PC-9 (cell line): ENCODE measurements at regions not wholly inside any gene's neighbourhood (a gene's known extent, or its start where the extent isn't known, plus 50 kb on each side); places are given as distances from the start of the nearest gene placed in this dataset.

Experiments
- BruUV-seq: library from RNA; stranded (reverse); fragments of 400-500 nt; replicated peaks from 2 replicates; lab custom pipeline; 2021; lab: Mats Ljungman, UMichigan
- CTCF ChIA-PET: fragments of 300-600 bp; sonication (Branson Sonifier 250); formaldehyde crosslinking; loops from one replicate; lab custom pipeline; 2022; ENCODE audit warnings: antibody characterized with exemption; lab: Charles Lee
- POLR2A ChIA-PET: fragments of 300-600 bp; sonication (Branson Sonifier 250); formaldehyde crosslinking; loops from one replicate; lab custom pipeline; 2022; ENCODE audit warnings: antibody characterized with exemption; ENCODE audit not compliant: unreplicated experiment; lab: Charles Lee
- DNase-seq, 2 experiments: peaks; one replicate each; pipeline versions ENCODE4 v3.0.0 to v3.0.0-alpha.2; 2015 to 2022; ENCODE audit warnings: mixed read lengths in 1 of 2
- H2AFZ ChIP-seq: fragments of 200-600 bp; sonication (generic); 2 replicates; pipeline ENCODE4 v1.8.1; 2017; ENCODE audit warnings: antibody characterized with exemption
- H3F3A ChIP-seq: fragments of 200-600 bp; sonication (generic); 2 replicates; pipeline ENCODE4 v1.8.1; 2017; ENCODE audit warnings: antibody characterized with exemption, mild to moderate bottlenecking, low read depth; ENCODE audit not compliant: insufficient read depth
- H3K27ac ChIP-seq: fragments of 200-600 bp; sonication (generic); 2 replicates; pipeline ENCODE4 v1.6.1; 2016; ENCODE audit warnings: mixed run types
- H3K27me3 ChIP-seq: fragments of 200-600 bp; sonication (generic); 2 replicates; pipeline ENCODE4 v1.6.1; 2016; ENCODE audit warnings: low read depth, mixed run types; ENCODE audit not compliant: insufficient read depth
- H3K36me3 ChIP-seq: fragments of 200-600 bp; sonication (generic); 2 replicates; pipeline ENCODE4 v1.6.1; 2016; ENCODE audit warnings: low read depth, mixed run types
- H3K4me1 ChIP-seq: fragments of 200-600 bp; sonication (generic); replicated peaks from 2 replicates; pipeline ENCODE4 v1.6.1; 2016; ENCODE audit warnings: mixed run types; ENCODE audit not compliant: insufficient read depth
- H3K4me2 ChIP-seq: fragments of 200-600 bp; sonication (generic); 2 replicates; pipeline ENCODE4 v1.6.1; 2017; ENCODE audit warnings: mixed run types
- H3K4me3 ChIP-seq: fragments of 200-600 bp; sonication (generic); 2 replicates; pipeline ENCODE4 v1.6.1; 2016; ENCODE audit warnings: mixed run types
- H3K79me2 ChIP-seq: fragments of 200-600 bp; sonication (generic); 2 replicates; pipeline ENCODE4 v1.6.1; 2017; ENCODE audit warnings: low read depth, mixed run types
- H3K9me2 ChIP-seq: fragments of 200-600 bp; sonication (generic); 2 replicates; pipeline ENCODE4 v1.8.1; 2017; ENCODE audit warnings: mild to moderate bottlenecking; ENCODE audit not compliant: insufficient read depth
- H3K9me3 ChIP-seq: fragments of 200-600 bp; sonication (generic); 2 replicates; pipeline ENCODE4 v1.8.1; 2016; ENCODE audit warnings: low read depth; ENCODE audit not compliant: insufficient read depth
- H4K20me1 ChIP-seq: fragments of 200-600 bp; sonication (generic); 2 replicates; pipeline ENCODE4 v1.8.1; 2017; ENCODE audit not compliant: insufficient read depth
- EZH2 ChIP-seq: fragments of 200-600 bp; sonication (generic); IDR thresholded peaks from 2 replicates; pipeline ENCODE4 v1.8.0; 2017; ENCODE audit warnings: antibody characterized with exemption, low read depth
- intact Hi-C: fragments of 100-400 bp; cut with micrococcal nuclease; formaldehyde crosslinking; loops from one replicate; pipeline ENCODE4 v1.10.0; 2022; ENCODE audit not compliant: unreplicated experiment
- TF ChIP-seq, protein P1 (sequence below): fragments of 200-600 bp; sonication (generic); conservative IDR thresholded peaks from 2 replicates; pipeline ENCODE4 v1.6.1; 2017; ENCODE audit warnings: mixed run types, antibody characterized with exemption, mild to moderate bottlenecking, moderate library complexity

DNA sequence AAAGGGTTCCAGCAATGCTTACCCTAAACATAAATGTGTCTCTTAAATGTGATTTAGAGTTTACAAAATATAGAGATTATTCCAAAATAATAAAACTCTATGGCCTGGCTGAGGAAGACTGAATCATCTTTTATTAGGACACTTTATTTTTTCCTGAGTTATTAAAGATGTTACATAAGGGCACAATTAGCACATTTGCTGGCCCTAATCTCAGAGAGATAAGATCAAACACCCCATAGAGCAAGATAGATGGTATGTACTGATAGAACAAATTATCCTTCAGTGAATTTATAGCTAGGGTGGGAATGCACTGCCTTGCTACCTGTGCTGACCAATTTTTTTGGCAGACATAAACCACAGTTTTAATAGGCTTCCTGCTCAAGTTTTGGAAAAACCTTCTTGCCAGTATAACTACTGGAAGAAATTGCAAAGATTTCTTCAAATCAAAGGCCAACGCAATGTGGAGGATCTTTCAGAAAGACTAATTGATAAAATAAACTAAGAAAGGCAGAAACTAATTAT, 367.1 kb upstream of the MPDZ start:
- intact Hi-C loops, result no loop called here
- CTCF ChIA-PET, result no interaction called here
- H3K4me3 ChIP-seq, result no peak overlapping the region
- H3K9me3 ChIP-seq, result no peaks in the 10 kb centered on the region
- H3K9me2 ChIP-seq, result no peaks in the 10 kb centered on the region
- peak in 1 of 2 experiments; percentile 40 for DNase-seq
- BruUV-seq, result no TSS peak
- H3K4me2 ChIP-seq, result no peak overlapping the region
- no peaks in the 10 kb centered on the region for H3K27me3 ChIP-seq
- H3K36me3 ChIP-seq, result no peaks in the 10 kb centered on the region
- no peak overlapping the region for H3K27ac ChIP-seq
- POLR2A ChIA-PET, result no interaction called here
- no peaks in the 10 kb centered on the region for H3F3A ChIP-seq
- H3K4me1 ChIP-seq, result no peaks in the 10 kb centered on the region
- no peaks in the 10 kb centered on the region for H3K79me2 ChIP-seq
- TF ChIP-seq, protein P1, sequence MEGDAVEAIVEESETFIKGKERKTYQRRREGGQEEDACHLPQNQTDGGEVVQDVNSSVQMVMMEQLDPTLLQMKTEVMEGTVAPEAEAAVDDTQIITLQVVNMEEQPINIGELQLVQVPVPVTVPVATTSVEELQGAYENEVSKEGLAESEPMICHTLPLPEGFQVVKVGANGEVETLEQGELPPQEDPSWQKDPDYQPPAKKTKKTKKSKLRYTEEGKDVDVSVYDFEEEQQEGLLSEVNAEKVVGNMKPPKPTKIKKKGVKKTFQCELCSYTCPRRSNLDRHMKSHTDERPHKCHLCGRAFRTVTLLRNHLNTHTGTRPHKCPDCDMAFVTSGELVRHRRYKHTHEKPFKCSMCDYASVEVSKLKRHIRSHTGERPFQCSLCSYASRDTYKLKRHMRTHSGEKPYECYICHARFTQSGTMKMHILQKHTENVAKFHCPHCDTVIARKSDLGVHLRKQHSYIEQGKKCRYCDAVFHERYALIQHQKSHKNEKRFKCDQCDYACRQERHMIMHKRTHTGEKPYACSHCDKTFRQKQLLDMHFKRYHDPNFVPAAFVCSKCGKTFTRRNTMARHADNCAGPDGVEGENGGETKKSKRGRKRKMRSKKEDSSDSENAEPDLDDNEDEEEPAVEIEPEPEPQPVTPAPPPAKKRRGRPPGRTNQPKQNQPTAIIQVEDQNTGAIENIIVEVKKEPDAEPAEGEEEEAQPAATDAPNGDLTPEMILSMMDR, result no peak
- no peak for TF ChIP-seq EZH2
- H4K20me1 ChIP-seq, result no peaks in the 10 kb centered on the region
- H2AFZ ChIP-seq, result no peak overlapping the region

DNA sequence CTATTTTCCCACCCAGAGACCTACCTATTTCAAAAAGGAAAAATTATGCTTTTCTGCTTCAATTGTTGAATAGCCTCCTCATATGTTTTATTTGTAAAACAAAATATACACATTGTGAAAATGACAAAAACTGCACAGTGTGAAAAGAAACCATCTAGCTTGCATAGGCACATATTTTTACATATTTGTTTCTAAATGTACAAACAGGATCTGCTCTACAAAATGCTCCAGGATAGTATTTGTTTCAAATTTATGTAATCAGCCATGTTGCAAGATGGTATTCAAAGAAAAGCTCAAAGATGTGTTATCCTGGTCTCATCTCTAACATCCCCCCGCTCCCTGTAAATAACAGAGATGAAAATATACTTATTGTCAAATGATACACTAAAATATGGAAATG, 366.1 kb upstream of the MPDZ start:
- Histone ChIP-seq H3K4me3 (no peak overlapping the region), H3F3A (no peaks in the 10 kb centered on the region), H2AFZ (no peak overlapping the region), H3K9me3 (no peaks in the 10 kb centered on the region), H3K36me3 (no peaks in the 10 kb centered on the region), H3K4me2 (no peak overlapping the region), H4K20me1 (no peaks in the 10 kb centered on the region), H3K9me2 (no peaks in the 10 kb centered on the region), H3K4me1 (no peaks in the 10 kb centered on the region), H3K27me3 (no peaks in the 10 kb centered on the region), H3K27ac (no peak overlapping the region), H3K79me2 (no peaks in the 10 kb centered on the region)
- no TSS peak for BruUV-seq
- ChIA-PET CTCF (no interaction called here), POLR2A (no interaction called here)
- DNase-seq, result no peak
- TF ChIP-seq EZH2, result no peak
- TF ChIP-seq, protein P1, result no peak
- intact Hi-C loops, result no loop called here

DNA sequence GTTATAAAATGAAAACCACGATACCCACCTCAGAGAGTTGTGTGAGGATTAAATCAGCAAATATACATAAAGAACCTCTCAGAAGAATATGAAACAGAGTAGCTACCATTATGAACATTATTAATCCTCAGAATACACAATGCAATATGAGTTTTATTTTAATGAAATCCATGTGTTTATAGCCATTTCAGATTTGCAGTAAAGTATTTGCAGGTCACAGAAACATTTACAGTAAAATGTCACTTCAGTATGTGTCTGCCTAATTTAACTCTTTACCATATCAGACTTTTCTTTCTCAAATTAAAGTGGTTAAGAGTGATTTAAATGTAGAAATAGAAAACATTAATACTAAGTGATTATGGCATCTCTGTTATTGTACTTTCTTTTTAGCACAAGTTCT, 365.2 kb upstream of the MPDZ start:
- TF ChIP-seq, protein P1, result no peak
- no peak for TF ChIP-seq EZH2
- no peaks in the 10 kb centered on the region for H3K9me2 ChIP-seq
- H3K9me3 ChIP-seq, result no peaks in the 10 kb centered on the region
- no peak for DNase-seq
- no peaks in the 10 kb centered on the region for H3K36me3 ChIP-seq
- H3K4me2 ChIP-seq, result no peak overlapping the region
- no peak overlapping the region for H3K4me3 ChIP-seq
- POLR2A ChIA-PET, result no interaction called here
- no peak overlapping the region for H3K27ac ChIP-seq
- H4K20me1 ChIP-seq, result no peaks in the 10 kb centered on the region
- no peaks in the 10 kb centered on the region for H3K27me3 ChIP-seq
- H3K4me1 ChIP-seq, result no peaks in the 10 kb centered on the region
- BruUV-seq, result no TSS peak
- CTCF ChIA-PET, result no interaction called here
- intact Hi-C loops, result no loop called here
- no peaks in the 10 kb centered on the region for H3F3A ChIP-seq
- no peaks in the 10 kb centered on the region for H3K79me2 ChIP-seq
- no peak overlapping the region for H2AFZ ChIP-seq
